HG03442 (cell line): ENCODE measurements at regions not wholly inside any gene's neighbourhood (a gene's known extent, or its start where the extent isn't known, plus 50 kb on each side); places are given as distances from the start of the nearest gene placed in this dataset.

Experiments used
- ATAC-seq: cut with Tn5 transposase; IDR thresholded peaks from one replicate; pipeline ENCODE4 v1.9.1; 2021; ENCODE audit warnings: mild to moderate bottlenecking, moderate library complexity; ENCODE audit not compliant: unreplicated experiment

GRCh38 chr5:116848954-116849581, 274.4 kb upstream of the SEMA6A start:
- ATAC-seq = peak; percentile 61

DNA sequence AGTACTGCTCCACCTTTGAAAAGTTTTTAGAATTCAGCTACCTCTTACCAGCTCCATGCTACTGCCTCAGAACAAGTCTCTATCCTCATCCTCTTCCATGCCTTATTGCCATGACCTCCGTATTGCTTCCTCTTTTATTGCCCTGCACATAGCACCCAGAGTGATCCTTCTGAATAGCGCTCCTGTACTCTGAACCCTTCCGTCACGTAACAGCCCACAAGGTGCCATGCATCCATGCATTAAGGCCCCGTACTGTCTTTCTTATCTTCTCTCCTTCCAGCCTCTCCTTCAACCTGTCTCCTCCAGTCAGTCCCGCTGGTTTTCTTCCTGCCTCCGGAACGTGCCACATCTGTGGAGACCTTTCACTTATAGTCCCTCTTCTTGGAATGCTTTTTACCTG, 273.3 kb upstream of the SEMA6A start:
- ATAC-seq = no peak

GRCh38 chr5:116844015-116844414, 269.4 kb upstream of the SEMA6A start:
- no peak for ATAC-seq

GRCh38 chr5:116842514-116842961, 267.9 kb upstream of the SEMA6A start:
- no peak for ATAC-seq

DNA sequence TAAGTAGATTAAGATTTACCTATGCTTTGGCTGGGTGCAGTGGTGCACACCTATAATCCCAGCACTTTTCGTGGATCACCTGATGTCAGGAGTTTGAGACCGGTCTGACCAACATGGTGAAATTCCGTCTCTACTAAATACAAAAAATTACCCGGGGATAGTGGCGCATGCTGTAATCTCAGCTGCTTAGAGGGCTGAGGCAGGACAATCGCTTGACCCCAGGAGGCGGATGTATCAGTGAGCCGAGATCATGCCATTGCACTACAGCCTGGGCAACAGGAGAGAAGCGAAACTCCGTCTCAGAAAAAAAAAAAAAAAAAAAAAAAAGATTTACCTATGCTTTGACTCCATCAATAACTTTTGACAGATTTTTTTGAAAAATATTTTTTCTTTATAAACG, 267.1 kb upstream of the SEMA6A start:
- ATAC-seq = no peak

DNA sequence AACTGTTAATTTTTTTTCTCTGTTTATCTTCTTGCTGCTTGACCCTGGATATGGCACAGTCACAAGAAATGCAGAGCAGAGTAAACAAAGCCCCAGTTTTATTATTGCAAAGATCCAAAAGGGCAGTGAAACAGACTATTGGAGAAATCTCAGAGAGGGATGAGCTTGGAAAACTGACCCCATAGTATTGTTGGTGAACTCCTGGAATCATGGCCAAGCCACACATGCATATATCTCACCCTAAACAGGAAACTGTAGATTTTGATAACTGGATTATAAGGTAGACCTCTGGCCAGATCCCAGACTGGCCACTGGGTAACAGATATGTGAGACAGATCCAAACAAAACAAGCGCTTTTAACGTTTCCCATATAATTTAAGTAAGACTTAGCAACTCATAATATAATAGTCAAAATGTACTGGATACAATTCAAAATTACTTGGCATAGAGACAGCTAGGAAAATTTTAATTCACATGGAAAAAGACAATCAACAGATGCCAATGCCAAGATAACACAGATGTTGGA, 263.5 kb upstream of the SEMA6A start:
- ATAC-seq = no peak

GRCh38 chr5:116834796-116835515, 260.3 kb upstream of the SEMA6A start:
- no peak for ATAC-seq

DNA sequence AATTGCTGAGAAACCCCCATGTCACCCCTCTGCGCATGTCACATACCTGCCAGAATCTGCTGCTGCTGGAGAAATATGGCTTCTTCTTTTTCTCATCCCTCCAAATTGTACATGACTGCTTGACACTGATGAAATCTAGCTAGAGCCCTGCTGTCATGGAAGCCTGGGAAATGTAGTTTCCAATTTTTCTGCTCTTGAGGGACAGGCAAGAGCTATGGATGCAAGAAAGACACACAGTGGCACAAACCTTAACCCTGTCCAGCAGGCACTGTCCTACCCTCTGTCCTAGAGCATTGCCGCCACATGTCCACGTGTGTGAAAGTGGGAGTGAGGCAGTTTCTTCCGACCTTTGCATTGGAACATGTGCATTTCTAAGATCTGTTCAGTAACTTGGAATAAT, 255.5 kb upstream of the SEMA6A start:
- ATAC-seq = no peak

- no peak for ATAC-seq
Measured at GRCh38 chr5:116827078-116827477, 252.5 kb upstream of the SEMA6A start.

DNA sequence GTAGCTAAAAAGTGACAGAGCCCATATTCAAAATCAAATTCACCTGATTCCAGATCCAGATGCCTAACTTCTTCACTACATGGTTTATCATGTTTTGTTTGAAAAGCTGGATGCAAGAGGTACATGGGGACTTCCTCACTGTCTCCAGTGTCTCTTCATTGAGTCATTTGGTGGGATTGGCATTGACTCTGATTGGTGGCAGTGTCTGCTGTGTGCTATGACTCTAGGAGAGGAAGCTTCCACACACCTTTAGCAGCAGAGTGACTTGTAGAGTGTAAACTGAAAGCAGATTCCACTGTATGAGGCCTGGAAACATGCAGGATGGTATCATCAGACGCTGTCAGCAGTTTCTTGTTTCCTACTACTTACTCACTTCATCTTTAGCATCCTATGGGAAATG, 250.9 kb upstream of the SEMA6A start:
- no peak for ATAC-seq

GRCh38 chr5:116824751-116825438, 250.3 kb upstream of the SEMA6A start:
- no peak for ATAC-seq

DNA sequence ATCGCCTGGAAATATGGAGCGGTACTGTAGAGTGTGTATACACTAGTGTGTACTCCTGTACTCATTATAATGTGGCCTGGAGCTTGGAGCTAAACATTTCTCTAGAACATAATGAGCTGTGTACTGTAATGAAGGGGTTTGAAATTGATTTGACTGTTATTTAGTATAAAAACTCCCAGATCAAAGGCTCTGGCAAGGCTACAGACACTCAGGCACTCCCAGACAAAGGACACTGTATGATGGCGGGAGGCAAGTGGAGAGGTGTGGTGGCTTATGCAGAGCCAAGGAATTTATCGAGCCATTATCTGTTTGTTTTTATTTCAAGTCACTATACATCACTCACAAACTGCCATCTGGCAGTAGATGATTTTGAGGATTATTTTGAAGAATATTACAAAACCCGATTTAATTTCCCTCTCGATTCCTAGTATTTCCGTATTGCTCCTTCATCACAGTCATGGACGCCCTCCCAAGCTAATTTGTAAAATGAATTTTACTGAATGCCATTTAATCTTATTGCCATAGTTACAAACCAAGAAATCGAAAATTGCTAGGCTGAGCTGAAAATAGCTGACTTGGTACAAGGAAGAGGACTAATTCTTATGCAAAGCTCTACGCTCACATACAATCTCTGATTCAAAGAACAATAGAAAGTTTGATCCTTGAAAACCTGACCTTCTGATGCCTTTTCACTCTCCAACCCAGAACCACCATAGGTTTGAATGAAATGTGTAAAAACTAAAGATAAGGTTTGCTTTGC, 240.2 kb upstream of the SEMA6A start:
- no peak for ATAC-seq

GRCh38 chr5:116813906-116814305, 239.3 kb upstream of the SEMA6A start:
- ATAC-seq = no peak

DNA sequence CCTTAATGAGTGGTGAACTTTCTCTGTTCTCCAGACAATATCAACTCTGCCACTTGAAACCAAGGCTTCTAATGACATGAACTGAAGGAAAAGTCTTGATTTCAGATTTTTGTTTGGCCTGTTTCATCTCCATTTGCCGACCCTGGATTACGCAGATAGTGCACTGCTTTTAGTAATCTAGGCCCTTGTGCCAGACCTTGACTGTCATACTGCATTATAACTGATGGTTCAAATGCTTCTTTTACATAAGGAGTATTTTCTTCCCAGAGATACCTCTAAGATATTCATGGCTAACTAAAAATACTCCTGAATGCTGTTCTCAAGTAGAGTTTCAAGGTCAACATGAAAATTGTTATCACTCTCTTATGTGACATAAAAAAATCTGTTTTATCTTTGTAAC, 238.7 kb upstream of the SEMA6A start:
- no peak for ATAC-seq

GRCh38 chr5:116810951-116811350, 236.3 kb upstream of the SEMA6A start:
- ATAC-seq = no peak

DNA sequence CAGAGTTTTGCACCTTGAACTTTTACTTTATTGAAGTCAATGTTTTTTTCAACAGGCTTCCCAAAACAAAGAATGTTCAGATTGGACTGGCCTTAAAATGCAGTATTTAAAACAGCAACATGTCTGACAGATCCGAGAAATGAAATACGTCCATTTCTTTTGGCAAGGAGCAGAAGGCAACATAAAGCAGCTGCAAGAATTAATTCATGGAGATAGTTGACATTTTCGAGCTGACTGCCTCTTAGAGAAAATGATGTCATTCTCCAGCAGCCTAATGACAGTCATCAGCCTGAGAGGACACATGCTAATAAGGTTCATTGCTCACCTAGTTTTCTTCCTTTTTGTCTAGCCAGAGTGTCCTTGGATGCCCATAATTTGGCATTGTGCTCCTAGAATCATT, 232.2 kb upstream of the SEMA6A start:
- no peak for ATAC-seq

GRCh38 chr5:116799401-116799800, 224.8 kb upstream of the SEMA6A start:
- ATAC-seq = no peak

DNA sequence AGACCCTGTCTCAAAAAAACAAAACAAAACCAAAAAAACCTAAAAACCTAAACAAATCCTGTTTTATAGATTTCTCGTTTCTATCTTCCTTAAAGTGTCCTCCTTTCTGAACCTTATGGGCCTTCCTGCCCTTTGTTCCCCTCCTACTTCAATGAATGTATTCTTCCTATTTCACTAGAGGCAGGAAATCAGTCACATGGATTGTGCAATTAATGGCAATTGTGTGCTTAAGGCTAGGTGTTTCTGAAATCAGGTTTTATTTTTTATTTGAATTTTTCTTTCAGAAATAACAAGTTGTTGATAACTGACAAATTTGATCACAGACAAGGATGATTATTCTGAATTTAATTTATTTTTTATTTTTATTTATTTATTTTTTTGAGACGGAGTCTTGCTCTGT, 220.6 kb upstream of the SEMA6A start:
- no peak for ATAC-seq

DNA sequence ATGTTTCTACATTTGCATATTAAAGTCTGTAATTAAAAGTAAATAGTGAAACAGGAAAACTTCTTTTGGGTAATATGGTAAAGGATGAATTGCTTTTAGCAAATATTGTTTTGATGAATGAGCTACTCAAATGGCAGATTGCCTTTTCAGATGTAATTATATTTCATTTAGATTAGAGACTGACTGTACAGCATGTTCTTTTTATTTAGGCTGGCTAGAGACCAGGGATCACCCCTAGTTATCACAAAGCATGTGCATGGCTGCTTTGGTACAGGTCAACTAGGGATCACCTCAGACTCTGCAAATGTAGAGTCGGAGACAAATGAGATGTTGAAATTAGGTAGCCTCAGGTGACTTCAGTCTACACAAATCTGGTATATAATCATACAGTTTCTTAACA, 214.9 kb upstream of the SEMA6A start:
- no peak for ATAC-seq

DNA sequence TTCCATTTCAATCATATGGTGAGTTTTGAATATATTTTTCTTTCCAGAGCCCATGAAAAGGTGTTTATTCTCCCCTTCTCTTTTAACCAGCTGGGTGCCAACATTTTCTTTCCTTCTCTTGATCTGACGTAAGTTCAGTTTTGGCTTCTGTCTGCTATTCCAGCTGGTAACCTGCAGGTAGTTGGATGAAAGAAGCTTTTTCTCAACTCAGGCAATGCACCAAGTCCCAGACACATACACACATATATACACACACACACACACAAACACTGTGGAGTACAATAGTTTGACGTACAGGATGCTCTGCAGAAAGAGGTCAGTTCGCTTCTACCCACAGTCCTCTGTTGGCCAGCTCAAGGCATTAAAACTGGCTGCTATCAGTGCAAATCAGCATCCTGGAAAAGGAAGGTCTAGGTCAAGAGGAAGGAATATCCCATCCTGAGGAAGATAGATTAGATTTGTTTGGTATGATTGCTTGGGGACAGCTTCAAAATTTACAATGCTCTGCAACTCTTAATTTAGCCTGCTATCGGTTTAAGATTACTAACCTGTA, 214.3 kb upstream of the SEMA6A start:
- no peak for ATAC-seq

DNA sequence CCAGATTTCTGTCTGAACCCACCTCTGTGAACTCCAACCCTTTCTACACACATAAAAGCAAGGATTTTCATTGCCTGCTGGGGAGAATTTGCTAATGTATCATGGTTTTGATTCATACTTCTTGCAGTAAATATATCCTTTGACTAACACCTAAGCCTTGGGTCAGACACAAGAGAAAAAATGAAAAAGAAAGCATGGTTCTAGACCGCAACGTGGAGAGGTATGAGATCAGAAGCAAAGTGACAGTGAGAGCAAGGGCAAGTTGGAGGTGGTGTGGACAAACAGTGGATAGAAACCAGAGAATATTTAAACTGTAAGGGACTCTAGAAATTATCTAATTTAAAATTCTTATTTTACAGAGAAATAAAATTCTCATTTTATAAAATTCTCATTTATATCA, 212.9 kb upstream of the SEMA6A start:
- ATAC-seq = no peak
